ENCODE measurements at regions not wholly inside any gene's neighbourhood (a gene's known extent, or its start where the extent isn't known, plus 50 kb on each side); places are given as distances from the start of the nearest gene placed in this dataset.
"Not testable (repeated sequence)": the region's sequence is repeated elsewhere in the genome, so short reads cannot be mapped to it uniquely, and the experiment has no call there.

GRCh38 chr18:41058351-41059125 is 896.5 kb upstream of the PIK3C3 start:
- TF ChIP-seq ZNF274 (IDR thresholded peaks at IDR 0.05; ENCODE audit: low read depth, low read length) (no peak), YY1 (IDR thresholded peaks at IDR 0.05; ENCODE audit: insufficient read depth, insufficient read length) (no peak), SUZ12 (IDR thresholded peaks at IDR 0.05; ENCODE audit: extremely low read depth, insufficient read depth, insufficient read length) (no peak)
- no peaks in the 10 kb centered on the region for H3K27me3 ChIP-seq (ENCODE audit: insufficient read depth, insufficient read length)
- H3K36me3 ChIP-seq (ENCODE audit: insufficient read depth, insufficient read length, low read length): no peaks in the 10 kb centered on the region
- H3K9ac ChIP-seq (ENCODE audit: insufficient read length, low read depth): no peak overlapping the region
- DNase-seq (ENCODE audit: low read depth, low spot score): no peak
- no peaks in the 10 kb centered on the region for H3K9me3 ChIP-seq (ENCODE audit: insufficient read depth, low read length)
- H3K4me3 ChIP-seq (ENCODE audit: insufficient read length, low read depth): no peak overlapping the region
- no peaks in the 10 kb centered on the region for H3K4me1 ChIP-seq (ENCODE audit: insufficient read depth, insufficient read length)

- Histone ChIP-seq H3K9me3 (ENCODE audit: insufficient read depth, low read length) (no peaks in the 10 kb centered on the region), H3K27me3 (ENCODE audit: insufficient read depth, insufficient read length) (no peaks in the 10 kb centered on the region), H3K9ac (ENCODE audit: insufficient read length, low read depth) (no peak overlapping the region), H3K4me1 (ENCODE audit: insufficient read depth, insufficient read length) (no peaks in the 10 kb centered on the region), H3K36me3 (ENCODE audit: insufficient read depth, insufficient read length, low read length) (no peaks in the 10 kb centered on the region), H3K4me3 (ENCODE audit: insufficient read length, low read depth) (no peak overlapping the region)
- TF ChIP-seq YY1 (IDR thresholded peaks at IDR 0.05; ENCODE audit: insufficient read depth, insufficient read length): no peak
- no peak for TF ChIP-seq SUZ12 (IDR thresholded peaks at IDR 0.05; ENCODE audit: extremely low read depth, insufficient read depth, insufficient read length)
- no peak for TF ChIP-seq ZNF274 (IDR thresholded peaks at IDR 0.05; ENCODE audit: low read depth, low read length)
- DNase-seq (ENCODE audit: low read depth, low spot score): no peak
These were observed 902.4 kb upstream of the PIK3C3 start for GRCh38 chr18:41052625-41053024.

DNA sequence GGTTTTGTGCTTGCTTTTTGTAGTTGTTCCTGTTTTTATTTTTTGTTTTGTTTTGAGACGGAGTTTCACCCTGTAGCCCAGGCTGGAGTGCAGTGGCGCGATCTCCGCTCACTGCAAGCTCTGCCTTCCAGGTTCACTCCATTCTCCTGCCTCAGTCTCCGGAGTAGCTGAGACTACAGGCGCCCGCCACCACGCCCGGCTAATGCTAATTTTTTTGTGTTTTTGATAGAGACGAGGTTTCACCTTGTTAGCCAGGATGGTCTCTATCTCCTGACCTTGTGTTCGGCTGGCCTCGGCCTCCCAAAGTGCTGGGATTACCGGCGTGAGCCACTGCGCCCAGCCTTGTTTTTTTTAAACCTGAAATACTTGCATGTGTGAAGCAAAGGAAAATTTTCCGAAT is 908.8 kb upstream of the PIK3C3 start:
- DNase-seq (ENCODE audit: low read depth, low spot score); H3K9me3 ChIP-seq (ENCODE audit: insufficient read depth, low read length); H3K9ac ChIP-seq (ENCODE audit: insufficient read length, low read depth); H3K36me3 ChIP-seq (ENCODE audit: insufficient read depth, insufficient read length, low read length); H3K4me3 ChIP-seq (ENCODE audit: insufficient read length, low read depth); H3K4me1 ChIP-seq (ENCODE audit: insufficient read depth, insufficient read length); H3K27me3 ChIP-seq (ENCODE audit: insufficient read depth, insufficient read length): not testable (repeated sequence)

DNA sequence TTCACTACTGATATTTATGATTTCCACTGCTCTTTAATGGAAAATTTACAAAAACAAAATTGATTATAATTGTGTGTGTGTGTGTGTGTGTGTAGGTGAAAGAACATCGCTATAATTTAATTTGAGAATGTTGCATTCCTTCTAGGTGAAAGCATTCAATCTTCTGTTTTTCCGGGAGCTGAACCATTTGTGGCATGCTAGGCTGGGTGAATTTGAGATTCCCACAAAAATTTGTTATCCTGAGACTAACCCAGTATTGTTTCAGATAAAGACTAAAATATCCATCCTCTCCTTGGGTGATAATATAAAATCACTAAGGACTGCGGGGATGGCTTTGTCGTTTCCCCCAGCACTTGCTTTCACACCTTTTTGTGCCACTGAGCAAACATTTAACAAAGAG is 911.2 kb upstream of the PIK3C3 start:
- no peak overlapping the region for H3K4me3 ChIP-seq (ENCODE audit: insufficient read length, low read depth)
- H3K9ac ChIP-seq (ENCODE audit: insufficient read length, low read depth): no peak overlapping the region
- TF ChIP-seq YY1 (IDR thresholded peaks at IDR 0.05; ENCODE audit: insufficient read depth, insufficient read length): no peak
- no peak for TF ChIP-seq ZNF274 (IDR thresholded peaks at IDR 0.05; ENCODE audit: low read depth, low read length)
- TF ChIP-seq SUZ12 (IDR thresholded peaks at IDR 0.05; ENCODE audit: extremely low read depth, insufficient read depth, insufficient read length): no peak
- H3K4me1 ChIP-seq (ENCODE audit: insufficient read depth, insufficient read length): no peaks in the 10 kb centered on the region
- no peaks in the 10 kb centered on the region for H3K27me3 ChIP-seq (ENCODE audit: insufficient read depth, insufficient read length)
- H3K36me3 ChIP-seq (ENCODE audit: insufficient read depth, insufficient read length, low read length): no peaks in the 10 kb centered on the region
- H3K9me3 ChIP-seq (ENCODE audit: insufficient read depth, low read length): no peaks in the 10 kb centered on the region
- no peak for DNase-seq (ENCODE audit: low read depth, low spot score)

DNA sequence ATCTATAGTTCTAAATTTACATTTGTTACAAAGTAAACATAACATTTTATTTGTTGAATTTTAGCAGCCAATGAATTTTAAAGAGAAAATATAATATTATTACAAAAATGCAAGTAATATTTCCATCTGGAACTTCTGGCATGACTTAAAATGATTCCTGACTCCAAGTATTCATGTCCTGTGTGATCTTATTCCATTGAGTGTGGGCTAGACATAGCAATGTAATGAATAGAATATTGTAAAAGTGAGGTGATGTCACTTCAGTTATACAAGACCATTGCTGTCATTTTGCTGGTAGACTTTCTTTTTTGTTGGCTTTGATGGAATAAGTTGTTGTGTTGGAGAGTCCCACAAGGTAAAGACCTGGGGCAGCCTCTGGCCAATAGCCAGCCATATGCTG is 912.2 kb upstream of the PIK3C3 start:
- Histone ChIP-seq H3K9ac (ENCODE audit: insufficient read length, low read depth) (no peak overlapping the region), H3K9me3 (ENCODE audit: insufficient read depth, low read length) (no peaks in the 10 kb centered on the region), H3K4me1 (ENCODE audit: insufficient read depth, insufficient read length) (no peaks in the 10 kb centered on the region), H3K4me3 (ENCODE audit: insufficient read length, low read depth) (no peak overlapping the region), H3K27me3 (ENCODE audit: insufficient read depth, insufficient read length) (no peaks in the 10 kb centered on the region), H3K36me3 (ENCODE audit: insufficient read depth, insufficient read length, low read length) (no peaks in the 10 kb centered on the region)
- DNase-seq (ENCODE audit: low read depth, low spot score): no peak
- no peak for TF ChIP-seq ZNF274 (IDR thresholded peaks at IDR 0.05; ENCODE audit: low read depth, low read length)

DNA sequence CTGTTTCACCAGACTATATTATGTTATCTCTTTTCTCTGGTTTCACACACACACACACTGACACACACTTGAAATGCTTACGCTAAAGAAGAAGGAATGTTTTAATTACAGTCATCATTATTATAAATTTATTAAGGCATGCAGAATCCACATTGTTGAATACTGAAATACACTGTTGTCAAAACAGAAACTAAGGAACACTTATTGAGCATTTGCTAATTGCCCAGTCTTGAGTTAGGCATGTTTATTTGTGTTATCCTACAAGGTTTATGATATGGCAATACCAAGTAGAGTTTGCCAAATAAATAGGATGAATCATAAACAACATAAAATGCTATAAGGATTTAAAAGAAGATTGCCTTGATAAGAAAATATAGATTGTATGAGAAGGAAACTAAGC is 917.0 kb upstream of the PIK3C3 start:
- TF ChIP-seq ZNF274 (IDR thresholded peaks at IDR 0.05; ENCODE audit: low read depth, low read length) (no peak), YY1 (IDR thresholded peaks at IDR 0.05; ENCODE audit: insufficient read depth, insufficient read length) (no peak), SUZ12 (IDR thresholded peaks at IDR 0.05; ENCODE audit: extremely low read depth, insufficient read depth, insufficient read length) (no peak)
- Histone ChIP-seq H3K36me3 (ENCODE audit: insufficient read depth, insufficient read length, low read length) (no peaks in the 10 kb centered on the region), H3K27me3 (ENCODE audit: insufficient read depth, insufficient read length) (no peaks in the 10 kb centered on the region), H3K4me3 (ENCODE audit: insufficient read length, low read depth) (no peak overlapping the region), H3K9me3 (ENCODE audit: insufficient read depth, low read length) (no peaks in the 10 kb centered on the region), H3K4me1 (ENCODE audit: insufficient read depth, insufficient read length) (no peaks in the 10 kb centered on the region), H3K9ac (ENCODE audit: insufficient read length, low read depth) (no peak overlapping the region)
- DNase-seq (ENCODE audit: low read depth, low spot score): no peak

DNA sequence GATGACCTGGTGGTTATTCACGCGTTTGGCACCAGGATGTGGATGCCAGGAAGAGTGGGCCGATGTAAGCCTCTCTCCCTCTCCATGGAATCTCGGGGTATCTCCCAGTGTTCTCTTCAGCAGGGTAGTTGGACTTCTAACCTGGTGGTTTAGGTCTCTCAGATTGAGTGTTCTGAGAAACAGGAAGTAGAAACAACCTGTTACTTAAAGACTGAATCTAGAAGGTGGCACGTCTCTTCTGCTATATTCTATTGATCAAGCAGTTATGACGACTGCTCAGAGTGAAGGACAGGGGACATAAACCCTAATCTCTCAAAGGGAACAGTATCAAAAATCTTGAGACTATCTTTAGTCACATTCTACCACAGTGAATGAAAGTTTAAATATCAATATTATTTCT is 918.7 kb upstream of the PIK3C3 start:
- DNase-seq (ENCODE audit: low read depth, low spot score): no peak
- no peaks in the 10 kb centered on the region for H3K27me3 ChIP-seq (ENCODE audit: insufficient read depth, insufficient read length)
- H3K36me3 ChIP-seq (ENCODE audit: insufficient read depth, insufficient read length, low read length): no peaks in the 10 kb centered on the region
- no peak overlapping the region for H3K9ac ChIP-seq (ENCODE audit: insufficient read length, low read depth)
- TF ChIP-seq ZNF274 (IDR thresholded peaks at IDR 0.05; ENCODE audit: low read depth, low read length): no peak
- TF ChIP-seq SUZ12 (IDR thresholded peaks at IDR 0.05; ENCODE audit: extremely low read depth, insufficient read depth, insufficient read length): no peak
- no peak for TF ChIP-seq YY1 (IDR thresholded peaks at IDR 0.05; ENCODE audit: insufficient read depth, insufficient read length)
- H3K4me3 ChIP-seq (ENCODE audit: insufficient read length, low read depth): no peak overlapping the region
- H3K4me1 ChIP-seq (ENCODE audit: insufficient read depth, insufficient read length): no peaks in the 10 kb centered on the region
- H3K9me3 ChIP-seq (ENCODE audit: insufficient read depth, low read length): no peaks in the 10 kb centered on the region

GRCh38 chr18:41034413-41034812 is 920.6 kb upstream of the PIK3C3 start:
- Histone ChIP-seq H3K4me1 (ENCODE audit: insufficient read depth, insufficient read length) (no peaks in the 10 kb centered on the region), H3K9me3 (ENCODE audit: insufficient read depth, low read length) (no peaks in the 10 kb centered on the region), H3K9ac (ENCODE audit: insufficient read length, low read depth) (no peak overlapping the region), H3K27me3 (ENCODE audit: insufficient read depth, insufficient read length) (no peaks in the 10 kb centered on the region), H3K4me3 (ENCODE audit: insufficient read length, low read depth) (no peak overlapping the region), H3K36me3 (ENCODE audit: insufficient read depth, insufficient read length, low read length) (no peaks in the 10 kb centered on the region)
- TF ChIP-seq YY1 (IDR thresholded peaks at IDR 0.05; ENCODE audit: insufficient read depth, insufficient read length): no peak
- TF ChIP-seq SUZ12 (IDR thresholded peaks at IDR 0.05; ENCODE audit: extremely low read depth, insufficient read depth, insufficient read length): no peak
- no peak for TF ChIP-seq ZNF274 (IDR thresholded peaks at IDR 0.05; ENCODE audit: low read depth, low read length)
- DNase-seq (ENCODE audit: low read depth, low spot score): no peak

Measured in NT2/D1 (cell line).